HCT116 (cell line): ENCODE measurements at regions not wholly inside any gene's neighbourhood (a gene's known extent, or its start where the extent isn't known, plus 50 kb on each side); places are given as distances from the start of the nearest gene placed in this dataset.

Experiments
- ATAC-seq: fragments of 200-7000 bp; cut with Tn5 transposase; 2 replicates; pipeline ENCODE4 v1.9.1; 2020; ENCODE audit warnings: mild to moderate bottlenecking, moderate library complexity
- BruUV-seq: library from RNA; stranded (reverse); fragments of 400-500 nt; replicated peaks from 2 replicates; lab custom pipeline; 2021; lab: Mats Ljungman, UMichigan
- CTCF ChIA-PET: fragments of 300-600 bp; sonication (Branson Sonifier 250); formaldehyde crosslinking; loops from one replicate; lab custom pipeline; 2021; ENCODE audit warnings: antibody characterized with exemption; lab: Charles Lee
- POLR2A ChIA-PET: fragments of 300-600, 350-600 bp; sonication (Branson Sonifier 250); formaldehyde crosslinking; loops from one replicate; lab custom pipeline; 2021; ENCODE audit warnings: antibody characterized with exemption; lab: Charles Lee
- RAD21 ChIA-PET, 2 experiments: fragments of 300-600 bp; sonication (Branson Sonifier 250); formaldehyde crosslinking; loops; one replicate each; lab custom pipeline; 2023; ENCODE audit warnings: low total read pairs in 2 of 2; ENCODE audit not compliant: uncharacterized antibody in 2 of 2, unreplicated experiment in 2 of 2, low non-redundant PET in 1 of 2; lab: Charles Lee
- DNase-seq: peaks from one replicate; pipeline ENCODE4 v3.0.0-alpha.2; 2010; ENCODE audit warnings: low read depth, low spot score
- H2AFZ ChIP-seq: fragments of 200-600 bp; shearing (Covaris generic), sonication (generic); 2 replicates; pipeline ENCODE4 v1.6.1; 2017; ENCODE audit warnings: low read depth, mixed run types, mixed read lengths, antibody characterized with exemption, low read length; ENCODE audit not compliant: poor library complexity, severe bottlenecking
- H3K27ac ChIP-seq: 2 replicates; pipeline ENCODE4 v1.5.1; 2012; ENCODE audit warnings: low read depth, low read length
- H3K27me3 ChIP-seq: fragments of 200-600 bp; sonication (generic); 2 replicates; pipeline ENCODE4 v1.6.1; 2016; ENCODE audit warnings: mixed run types, low read length, mixed read lengths; ENCODE audit not compliant: insufficient read depth
- H3K36me3 ChIP-seq, 2 experiments: fragments of 200-500 bp in 1 of 2; fragments of 200-600 bp in 1 of 2; sonication (Bioruptor generic) in 1 of 2; sonication (generic) in 1 of 2; 2 replicates each; pipeline versions ENCODE4 v1.5.1 to v1.6.1; 2014 to 2016; ENCODE audit warnings: low read length in 2 of 2, inconsistent platforms in 1 of 2, mixed read lengths in 1 of 2, mixed run types in 1 of 2; ENCODE audit not compliant: insufficient read depth in 2 of 2, control insufficient read depth in 1 of 2
- H3K4me1 ChIP-seq, 2 experiments: fragments of 200-600 bp in 1 of 2; sonication (generic) in 1 of 2; 2 replicates each; pipeline versions ENCODE4 v1.5.1 to v1.6.1; 2012 to 2017; ENCODE audit warnings: low read length in 2 of 2, inconsistent platforms in 1 of 2, mild to moderate bottlenecking in 1 of 2, mixed read lengths in 1 of 2, mixed run types in 1 of 2, moderate library complexity in 1 of 2; ENCODE audit not compliant: insufficient read depth in 2 of 2, control insufficient read depth in 1 of 2
- H3K4me2 ChIP-seq: fragments of 200-600 bp; sonication (generic); 2 replicates; pipeline ENCODE4 v1.6.1; 2017; ENCODE audit warnings: mixed run types, low read length, mixed read lengths
- H3K4me3 ChIP-seq, 2 experiments: fragments of 200-600 bp in 1 of 2; sonication (generic) in 1 of 2; replicated peaks in 1 of 2; 2 replicates each; pipeline ENCODE4 v1.5.1; 2011 to 2016; ENCODE audit warnings: low read length in 2 of 2, control low read depth in 1 of 2, low read depth in 1 of 2, mild to moderate bottlenecking in 1 of 2, mixed read lengths in 1 of 2, mixed run types in 1 of 2
- H3K79me2 ChIP-seq: fragments of 200-600 bp; sonication (generic); 2 replicates; pipeline ENCODE4 v1.6.1; 2017; ENCODE audit warnings: mild to moderate bottlenecking, mixed run types, low read length, moderate library complexity, mixed read lengths; ENCODE audit not compliant: insufficient read depth
- H3K9ac ChIP-seq: fragments of 200-600 bp; sonication (generic); 2 replicates; pipeline ENCODE4 v1.6.1; 2016; ENCODE audit warnings: low read length, mixed read lengths
- H3K9me2 ChIP-seq: fragments of 200-600 bp; sonication (generic), shearing (Covaris generic); 2 replicates; pipeline ENCODE4 v1.6.1; 2017; ENCODE audit warnings: mixed run types, mild to moderate bottlenecking, moderate library complexity; ENCODE audit not compliant: insufficient read depth
- H3K9me3 ChIP-seq, 2 experiments: fragments of 200-500 bp in 1 of 2; fragments of 200-600 bp in 1 of 2; sonication (Bioruptor generic) in 1 of 2; sonication (generic) in 1 of 2; 2 replicates each; pipeline ENCODE4 v1.6.1; 2014 to 2017; ENCODE audit warnings: low read length in 2 of 2, mixed read lengths in 2 of 2, inconsistent platforms in 1 of 2, low read depth in 1 of 2, mild to moderate bottlenecking in 1 of 2, mixed run types in 1 of 2, moderate library complexity in 1 of 2; ENCODE audit not compliant: control insufficient read depth in 1 of 2, insufficient read depth in 1 of 2
- H4K20me1 ChIP-seq: fragments of 200-600 bp; sonication (generic), shearing (Covaris generic); 2 replicates; pipeline ENCODE4 v1.6.1; 2017; ENCODE audit warnings: mixed run types, mild to moderate bottlenecking, moderate library complexity; ENCODE audit not compliant: insufficient read depth
- CBX3 ChIP-seq: IDR thresholded peaks from 2 replicates; pipeline ENCODE4 v1.6.1; 2012; ENCODE audit warnings: low read depth
- FOSL1 ChIP-seq: IDR thresholded peaks from 2 replicates; pipeline ENCODE4 v1.6.1; 2012; ENCODE audit warnings: low read depth
- POLR2A ChIP-seq: IDR thresholded peaks from 2 replicates; pipeline ENCODE4 v1.7.0; 2011; ENCODE audit warnings: borderline replicate concordance; ENCODE audit not compliant: insufficient read depth, insufficient read length; ENCODE audit errors: extremely low read depth
- SP1 ChIP-seq: IDR thresholded peaks from 2 replicates; pipeline ENCODE4 v1.6.1; 2012; ENCODE audit warnings: low read depth
- YY1 ChIP-seq: IDR thresholded peaks from 2 replicates; pipeline ENCODE4 v1.6.1; 2011; ENCODE audit warnings: low read length, low read depth, moderate library complexity, mild to moderate bottlenecking; ENCODE audit not compliant: insufficient replicate concordance; ENCODE audit errors: extremely low read depth
- ZNF274 ChIP-seq: fragments of 200-500 bp; sonication (Bioruptor generic); IDR thresholded peaks from 2 replicates; pipeline ENCODE4 v1.6.1; 2014; ENCODE audit warnings: mild to moderate bottlenecking, low read depth, low read length, inconsistent platforms
- intact Hi-C: fragments of 100-400 bp; cut with micrococcal nuclease; formaldehyde crosslinking; loops from 2 replicates; pipeline ENCODE4 v1.10.0; 2022
- TF ChIP-seq, protein P1 (sequence below), 3 experiments: fragments of 200-600 bp in 1 of 3; sonication (generic) in 1 of 3; IDR thresholded peaks in 2 of 3; conservative IDR thresholded peaks in 1 of 3; 2 replicates each; pipeline ENCODE4 v1.5.1; 2012 to 2017; ENCODE audit warnings: low read depth in 2 of 3, low read length in 2 of 3, antibody characterized with exemption in 1 of 3, borderline replicate concordance in 1 of 3, control low read depth in 1 of 3, mild to moderate bottlenecking in 1 of 3, mixed read lengths in 1 of 3, mixed run types in 1 of 3, moderate library complexity in 1 of 3; ENCODE audit not compliant: insufficient read depth in 1 of 3
- TF ChIP-seq, protein P2 (sequence below): IDR thresholded peaks from 2 replicates; pipeline ENCODE4 v1.6.1; 2012
- TF ChIP-seq, protein P3 (sequence below): IDR thresholded peaks from 2 replicates; pipeline ENCODE4 v1.6.1; 2012; ENCODE audit warnings: low read depth

DNA sequence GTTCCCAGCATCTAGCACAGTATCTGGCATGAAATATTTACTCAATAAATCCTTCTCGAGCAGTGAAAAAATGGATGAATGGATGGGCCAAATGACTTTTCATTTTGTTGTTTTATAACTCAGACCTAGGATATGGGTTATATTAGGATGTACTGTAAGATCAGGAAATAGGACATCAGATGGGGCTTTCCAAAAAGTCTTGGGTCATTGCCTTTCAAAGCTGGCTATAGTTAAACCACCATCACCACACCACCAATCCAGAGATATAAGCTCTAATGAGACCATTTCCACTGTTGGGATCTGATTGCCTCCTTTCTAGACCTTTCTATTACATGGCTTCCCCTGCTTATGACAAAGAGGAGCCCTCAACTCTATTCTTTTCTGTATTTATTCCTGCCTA, 525.0 kb upstream of the TCF4 start:
- H2AFZ ChIP-seq, result no peak overlapping the region
- intact Hi-C loops, result no loop called here
- TF ChIP-seq POLR2A (no peak), FOSL1 (no peak), ZNF274 (no peak), YY1 (no peak), SP1 (no peak), CBX3 (no peak)
- TF ChIP-seq, protein P1, sequence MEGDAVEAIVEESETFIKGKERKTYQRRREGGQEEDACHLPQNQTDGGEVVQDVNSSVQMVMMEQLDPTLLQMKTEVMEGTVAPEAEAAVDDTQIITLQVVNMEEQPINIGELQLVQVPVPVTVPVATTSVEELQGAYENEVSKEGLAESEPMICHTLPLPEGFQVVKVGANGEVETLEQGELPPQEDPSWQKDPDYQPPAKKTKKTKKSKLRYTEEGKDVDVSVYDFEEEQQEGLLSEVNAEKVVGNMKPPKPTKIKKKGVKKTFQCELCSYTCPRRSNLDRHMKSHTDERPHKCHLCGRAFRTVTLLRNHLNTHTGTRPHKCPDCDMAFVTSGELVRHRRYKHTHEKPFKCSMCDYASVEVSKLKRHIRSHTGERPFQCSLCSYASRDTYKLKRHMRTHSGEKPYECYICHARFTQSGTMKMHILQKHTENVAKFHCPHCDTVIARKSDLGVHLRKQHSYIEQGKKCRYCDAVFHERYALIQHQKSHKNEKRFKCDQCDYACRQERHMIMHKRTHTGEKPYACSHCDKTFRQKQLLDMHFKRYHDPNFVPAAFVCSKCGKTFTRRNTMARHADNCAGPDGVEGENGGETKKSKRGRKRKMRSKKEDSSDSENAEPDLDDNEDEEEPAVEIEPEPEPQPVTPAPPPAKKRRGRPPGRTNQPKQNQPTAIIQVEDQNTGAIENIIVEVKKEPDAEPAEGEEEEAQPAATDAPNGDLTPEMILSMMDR (IDR thresholded peaks at IDR 0.05 in 2 of 3, conservative IDR thresholded peaks at IDR 0.05 in 1 of 3; ENCODE audit: borderline replicate concordance in 1 of 3, insufficient read depth in 1 of 3, low read depth in 2 of 3, low read length in 2 of 3), result no peak
- TF ChIP-seq, protein P2, sequence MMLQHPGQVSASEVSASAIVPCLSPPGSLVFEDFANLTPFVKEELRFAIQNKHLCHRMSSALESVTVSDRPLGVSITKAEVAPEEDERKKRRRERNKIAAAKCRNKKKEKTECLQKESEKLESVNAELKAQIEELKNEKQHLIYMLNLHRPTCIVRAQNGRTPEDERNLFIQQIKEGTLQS, result no peak
- TF ChIP-seq, protein P3, sequence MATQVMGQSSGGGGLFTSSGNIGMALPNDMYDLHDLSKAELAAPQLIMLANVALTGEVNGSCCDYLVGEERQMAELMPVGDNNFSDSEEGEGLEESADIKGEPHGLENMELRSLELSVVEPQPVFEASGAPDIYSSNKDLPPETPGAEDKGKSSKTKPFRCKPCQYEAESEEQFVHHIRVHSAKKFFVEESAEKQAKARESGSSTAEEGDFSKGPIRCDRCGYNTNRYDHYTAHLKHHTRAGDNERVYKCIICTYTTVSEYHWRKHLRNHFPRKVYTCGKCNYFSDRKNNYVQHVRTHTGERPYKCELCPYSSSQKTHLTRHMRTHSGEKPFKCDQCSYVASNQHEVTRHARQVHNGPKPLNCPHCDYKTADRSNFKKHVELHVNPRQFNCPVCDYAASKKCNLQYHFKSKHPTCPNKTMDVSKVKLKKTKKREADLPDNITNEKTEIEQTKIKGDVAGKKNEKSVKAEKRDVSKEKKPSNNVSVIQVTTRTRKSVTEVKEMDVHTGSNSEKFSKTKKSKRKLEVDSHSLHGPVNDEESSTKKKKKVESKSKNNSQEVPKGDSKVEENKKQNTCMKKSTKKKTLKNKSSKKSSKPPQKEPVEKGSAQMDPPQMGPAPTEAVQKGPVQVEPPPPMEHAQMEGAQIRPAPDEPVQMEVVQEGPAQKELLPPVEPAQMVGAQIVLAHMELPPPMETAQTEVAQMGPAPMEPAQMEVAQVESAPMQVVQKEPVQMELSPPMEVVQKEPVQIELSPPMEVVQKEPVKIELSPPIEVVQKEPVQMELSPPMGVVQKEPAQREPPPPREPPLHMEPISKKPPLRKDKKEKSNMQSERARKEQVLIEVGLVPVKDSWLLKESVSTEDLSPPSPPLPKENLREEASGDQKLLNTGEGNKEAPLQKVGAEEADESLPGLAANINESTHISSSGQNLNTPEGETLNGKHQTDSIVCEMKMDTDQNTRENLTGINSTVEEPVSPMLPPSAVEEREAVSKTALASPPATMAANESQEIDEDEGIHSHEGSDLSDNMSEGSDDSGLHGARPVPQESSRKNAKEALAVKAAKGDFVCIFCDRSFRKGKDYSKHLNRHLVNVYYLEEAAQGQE, result no peak
- no peaks in the 10 kb centered on the region for H3K4me1 ChIP-seq
- ChIA-PET RAD21 (no interaction called here), CTCF (no interaction called here), POLR2A (no interaction called here)
- BruUV-seq, result no TSS peak
- H3K9me2 ChIP-seq, result no peaks in the 10 kb centered on the region
- H3K79me2 ChIP-seq, result no peaks in the 10 kb centered on the region
- H3K9me3 ChIP-seq, result peaks cover 7 to 25% of the 10 kb centered on the region in 2 experiments; a peak in 2 of 4 replicates
- no peaks in the 10 kb centered on the region for H3K36me3 ChIP-seq
- H3K27me3 ChIP-seq, result no peaks in the 10 kb centered on the region
- no peak overlapping the region for H3K9ac ChIP-seq
- no peak overlapping the region for H3K27ac ChIP-seq
- no peak for DNase-seq
- no peaks in the 10 kb centered on the region for H4K20me1 ChIP-seq
- no peak overlapping the region for H3K4me3 ChIP-seq
- ATAC-seq, result no peak
- H3K4me2 ChIP-seq, result no peak overlapping the region
